Suprapubic skin (tissue), 3 donors: ENCODE measurements at regions not wholly inside any gene's neighbourhood (a gene's known extent, or its start where the extent isn't known, plus 50 kb on each side); places are given as distances from the start of the nearest gene placed in this dataset.

Experiments
- CTCF ChIP-seq, 2 donors: fragments of 200-600 bp in 1 of 2; fragments of 450-650 bp in 1 of 2; sonication (generic) in 1 of 2; IDR thresholded peaks; one replicate each; pipeline ENCODE4 v1.5.1; 2016 to 2019; ENCODE audit warnings: antibody characterized with exemption in 2 of 2, mild to moderate bottlenecking in 1 of 2, moderate library complexity in 1 of 2
- POLR2AphosphoS5 ChIP-seq, 3 donors: sonication (generic); formaldehyde crosslinking; IDR thresholded peaks; one replicate each; pipeline ENCODE4 v1.6.1; 2017; ENCODE audit warnings: antibody characterized with exemption in 3 of 3

- TF ChIP-seq CTCF (IDR thresholded peaks at IDR 0.05) (no peak), POLR2AphosphoS5 (IDR thresholded peaks at IDR 0.05) (no peak)
These were observed 199.1 kb upstream of the CNOT2 start for GRCh38 chr12:70044167-70044566.
